MM.1S (cell line): ENCODE measurements at regions not wholly inside any gene's neighbourhood (a gene's known extent, or its start where the extent isn't known, plus 50 kb on each side); places are given as distances from the start of the nearest gene placed in this dataset.

Experiments
- DNase-seq: peaks from one replicate; pipeline ENCODE4 v3.0.0-alpha.2; 2015
- H2AFZ ChIP-seq: fragments of 300-600 bp; sonication (generic); 2 replicates; pipeline ENCODE4 v1.6.0; 2016; ENCODE audit warnings: antibody characterized with exemption, low read length
- H3F3A ChIP-seq: fragments of 300-600 bp; sonication (generic); 2 replicates; pipeline ENCODE4 v1.6.1; 2016; ENCODE audit warnings: mild to moderate bottlenecking, antibody characterized with exemption, low read length, moderate library complexity, mixed read lengths; ENCODE audit not compliant: insufficient read depth
- H3K27ac ChIP-seq: fragments of 300-600 bp; sonication (generic); 2 replicates; pipeline ENCODE4 v1.5.1; 2016; ENCODE audit warnings: mild to moderate bottlenecking, low read length
- H3K27me3 ChIP-seq: fragments of 300-600 bp; sonication (generic); replicated peaks from 2 replicates; pipeline ENCODE4 v1.6.0; 2016; ENCODE audit warnings: low read length; ENCODE audit not compliant: insufficient read depth
- H3K36me3 ChIP-seq: fragments of 300-600 bp; sonication (generic); replicated peaks from 2 replicates; pipeline ENCODE4 v1.6.1; 2016; ENCODE audit warnings: mild to moderate bottlenecking, low read length, mixed read lengths; ENCODE audit not compliant: insufficient read depth
- H3K4me1 ChIP-seq: fragments of 300-600 bp; sonication (generic); 2 replicates; pipeline ENCODE4 v1.6.1; 2016; ENCODE audit warnings: low read length, mixed read lengths
- H3K4me2 ChIP-seq: fragments of 300-600 bp; sonication (generic); 2 replicates; pipeline ENCODE4 v1.6.0; 2016; ENCODE audit warnings: low read depth, low read length
- H3K4me3 ChIP-seq: fragments of 300-600 bp; sonication (generic); 2 replicates; pipeline ENCODE4 v1.5.1; 2016; ENCODE audit warnings: low read length, mixed read lengths
- H3K79me2 ChIP-seq: fragments of 300-600 bp; sonication (generic); 2 replicates; pipeline ENCODE4 v1.6.1; 2016; ENCODE audit warnings: mixed run types, low read length, mixed read lengths
- H3K9ac ChIP-seq: fragments of 300-600 bp; sonication (generic); 2 replicates; pipeline ENCODE4 v1.6.1; 2016; ENCODE audit warnings: low read length, mixed read lengths
- H3K9me2 ChIP-seq: fragments of 300-600 bp; sonication (generic); replicated peaks from 2 replicates; pipeline ENCODE4 v1.6.1; 2016; ENCODE audit warnings: mild to moderate bottlenecking, low read length, mixed read lengths; ENCODE audit not compliant: insufficient read depth
- H3K9me3 ChIP-seq: fragments of 300-600 bp; sonication (generic); replicated peaks from 2 replicates; pipeline ENCODE4 v1.6.1; 2016; ENCODE audit warnings: mild to moderate bottlenecking, low read length, mixed read lengths; ENCODE audit not compliant: insufficient read depth
- H4K20me1 ChIP-seq: fragments of 300-600 bp; sonication (generic); 2 replicates; pipeline ENCODE4 v1.6.1; 2016; ENCODE audit warnings: mild to moderate bottlenecking, low read length, moderate library complexity, mixed read lengths; ENCODE audit not compliant: insufficient read depth
- CTCF ChIP-seq: fragments of 300-600 bp; sonication (generic); IDR thresholded peaks from 2 replicates; pipeline ENCODE4 v1.5.1; 2016; ENCODE audit warnings: antibody characterized with exemption, low read length, mixed read lengths
- EZH2 ChIP-seq: fragments of 300-600 bp; sonication (generic); optimal IDR thresholded peaks from 2 replicates; pipeline ENCODE3; 2017; ENCODE audit warnings: low read depth, mild to moderate bottlenecking, antibody characterized with exemption, low read length, mixed read lengths
- EZH2phosphoT487 ChIP-seq: fragments of 300-600 bp; sonication (generic); IDR thresholded peaks from 2 replicates; pipeline ENCODE4 v1.6.1; 2018; ENCODE audit warnings: antibody characterized with exemption, low read length

GRCh38 chr14:43541356-43541755 is 965.7 kb downstream of the FSCB start:
- Histone ChIP-seq H3K4me1 (no peaks in the 10 kb centered on the region), H3K9me3 (no peaks in the 10 kb centered on the region), H4K20me1 (no peaks in the 10 kb centered on the region), H2AFZ (no peak overlapping the region), H3K27me3 (no peaks in the 10 kb centered on the region), H3K4me2 (no peak overlapping the region), H3K9ac (no peak overlapping the region), H3K4me3 (no peak overlapping the region), H3K79me2 (no peaks in the 10 kb centered on the region), H3K36me3 (no peaks in the 10 kb centered on the region), H3K9me2 (no peaks in the 10 kb centered on the region), H3K27ac (no peak overlapping the region), H3F3A (no peaks in the 10 kb centered on the region)
- TF ChIP-seq EZH2phosphoT487, result no peak
- no peak for TF ChIP-seq EZH2
- no peak for TF ChIP-seq CTCF
- DNase-seq, result no peak

GRCh38 chr14:43540948-43541347 is 966.1 kb downstream of the FSCB start:
- no peaks in the 10 kb centered on the region for H3K27me3 ChIP-seq
- no peaks in the 10 kb centered on the region for H3K9me3 ChIP-seq
- H3K4me1 ChIP-seq, result no peaks in the 10 kb centered on the region
- no peak overlapping the region for H2AFZ ChIP-seq
- H3K9ac ChIP-seq, result no peak overlapping the region
- H3K36me3 ChIP-seq, result no peaks in the 10 kb centered on the region
- H3K4me3 ChIP-seq, result no peak overlapping the region
- no peaks in the 10 kb centered on the region for H3F3A ChIP-seq
- H3K27ac ChIP-seq, result no peak overlapping the region
- no peaks in the 10 kb centered on the region for H3K79me2 ChIP-seq
- TF ChIP-seq EZH2 (no peak), EZH2phosphoT487 (no peak), CTCF (no peak)
- DNase-seq, result no peak
- no peaks in the 10 kb centered on the region for H3K9me2 ChIP-seq
- no peaks in the 10 kb centered on the region for H4K20me1 ChIP-seq
- H3K4me2 ChIP-seq, result no peak overlapping the region

- no peaks in the 10 kb centered on the region for H3K9me3 ChIP-seq
- H3K27ac ChIP-seq, result no peak overlapping the region
- H2AFZ ChIP-seq, result no peak overlapping the region
- no peak overlapping the region for H3K4me2 ChIP-seq
- H3K9ac ChIP-seq, result no peak overlapping the region
- H3F3A ChIP-seq, result no peaks in the 10 kb centered on the region
- no peaks in the 10 kb centered on the region for H3K36me3 ChIP-seq
- TF ChIP-seq CTCF, result peak; percentile 24; the same call in 1 of the 2 replicates
- no peak for TF ChIP-seq EZH2
- H3K4me1 ChIP-seq, result no peaks in the 10 kb centered on the region
- no peaks in the 10 kb centered on the region for H3K79me2 ChIP-seq
- no peaks in the 10 kb centered on the region for H3K9me2 ChIP-seq
- H3K27me3 ChIP-seq, result no peaks in the 10 kb centered on the region
- H4K20me1 ChIP-seq, result no peaks in the 10 kb centered on the region
- H3K4me3 ChIP-seq, result no peak overlapping the region
- peak; percentile 9 for DNase-seq
These were observed 967.9 kb downstream of the FSCB start for GRCh38 chr14:43539210-43539609.

GRCh38 chr14:43535231-43535838 is 971.7 kb downstream of the FSCB start:
- Histone ChIP-seq H3F3A (no peaks in the 10 kb centered on the region), H2AFZ (no peak overlapping the region), H4K20me1 (no peaks in the 10 kb centered on the region), H3K4me3 (no peak overlapping the region), H3K9ac (no peak overlapping the region), H3K4me1 (no peaks in the 10 kb centered on the region), H3K79me2 (no peaks in the 10 kb centered on the region), H3K36me3 (no peaks in the 10 kb centered on the region), H3K4me2 (no peak overlapping the region), H3K9me2 (no peaks in the 10 kb centered on the region), H3K9me3 (no peaks in the 10 kb centered on the region), H3K27ac (no peak overlapping the region), H3K27me3 (no peaks in the 10 kb centered on the region)
- TF ChIP-seq EZH2, result no peak
- no peak for TF ChIP-seq CTCF
- TF ChIP-seq EZH2phosphoT487, result no peak
- DNase-seq, result no peak
